HG03342 (cell line): ENCODE measurements at regions not wholly inside any gene's neighbourhood (a gene's known extent, or its start where the extent isn't known, plus 50 kb on each side); places are given as distances from the start of the nearest gene placed in this dataset.

Experiments
- ATAC-seq: cut with Tn5 transposase; IDR thresholded peaks from one replicate; pipeline ENCODE4 v1.9.1; 2021; ENCODE audit warnings: mild to moderate bottlenecking, moderate library complexity; ENCODE audit not compliant: unreplicated experiment

GRCh38 chr9:18362901-18363685 is 110.9 kb upstream of the ADAMTSL1 start:
- peak; percentile 57 for ATAC-seq

- no peak for ATAC-seq
Observed at GRCh38 chr9:18365651-18366050, 108.3 kb upstream of the ADAMTSL1 start.

GRCh38 chr9:18366184-18366583 is 107.8 kb upstream of the ADAMTSL1 start:
- ATAC-seq = no peak

- no peak for ATAC-seq
Observed at GRCh38 chr9:18368206-18368605, 105.7 kb upstream of the ADAMTSL1 start.

- no peak for ATAC-seq
Observed at GRCh38 chr9:18371141-18371540, 102.8 kb upstream of the ADAMTSL1 start.

- no peak for ATAC-seq
Observed at GRCh38 chr9:18371621-18372020, 102.3 kb upstream of the ADAMTSL1 start.

- no peak for ATAC-seq
Observed at GRCh38 chr9:18379073-18379811, 94.7 kb upstream of the ADAMTSL1 start.

GRCh38 chr9:18382243-18382642 is 91.7 kb upstream of the ADAMTSL1 start:
- ATAC-seq = no peak

GRCh38 chr9:18384066-18384465 is 89.9 kb upstream of the ADAMTSL1 start:
- no peak for ATAC-seq

- ATAC-seq = no peak
Observed at GRCh38 chr9:18385696-18386490, 88.1 kb upstream of the ADAMTSL1 start.

GRCh38 chr9:18390393-18390792 is 83.6 kb upstream of the ADAMTSL1 start:
- ATAC-seq = no peak

GRCh38 chr9:18393340-18394130 is 80.4 kb upstream of the ADAMTSL1 start:
- ATAC-seq = no peak

GRCh38 chr9:18394847-18395351 is 79.1 kb upstream of the ADAMTSL1 start:
- ATAC-seq = no peak

GRCh38 chr9:18396102-18396728 is 77.7 kb upstream of the ADAMTSL1 start:
- ATAC-seq = no peak

- ATAC-seq = no peak
Observed at GRCh38 chr9:18397076-18397475, 76.9 kb upstream of the ADAMTSL1 start.

- ATAC-seq = no peak
Observed at GRCh38 chr9:18398038-18398437, 75.9 kb upstream of the ADAMTSL1 start.

- no peak for ATAC-seq
Observed at GRCh38 chr9:18404434-18405029, 69.4 kb upstream of the ADAMTSL1 start.

GRCh38 chr9:18405240-18405639 is 68.7 kb upstream of the ADAMTSL1 start:
- no peak for ATAC-seq

GRCh38 chr9:18410983-18411382 is 63.0 kb upstream of the ADAMTSL1 start:
- ATAC-seq = no peak

- no peak for ATAC-seq
Observed at GRCh38 chr9:18421391-18421790, 52.6 kb upstream of the ADAMTSL1 start.
